ENCODE measurements at regions not wholly inside any gene's neighbourhood (a gene's known extent, or its start where the extent isn't known, plus 50 kb on each side); places are given as distances from the start of the nearest gene placed in this dataset.

GRCh38 chr2:15082105-15083058 lies 449.9 kb downstream of the LRATD1 start:
- Histone ChIP-seq H3K9me3 (no peaks in the 10 kb centered on the region), H3K27ac (no peak overlapping the region), H3K36me3 (no peaks in the 10 kb centered on the region), H3K4me1 (no peaks in the 10 kb centered on the region), H3K27me3 (no peaks in the 10 kb centered on the region), H3K4me3 (no peak overlapping the region)
- intact Hi-C loops (cut with DNase I; ENCODE audit: low total_unique reads) (no loop called here), in situ Hi-C loops (cut with MboI; ENCODE audit: low sequenced_read_pairs in 4 of 4) (no loop called here)
- ATAC-seq (no peak), DNase-seq (no peak)
- TF ChIP-seq CTCF (IDR thresholded peaks at IDR 0.05 in 4 of 5, conservative IDR thresholded peaks at IDR 0.05 in 1 of 5) = no peak

DNA sequence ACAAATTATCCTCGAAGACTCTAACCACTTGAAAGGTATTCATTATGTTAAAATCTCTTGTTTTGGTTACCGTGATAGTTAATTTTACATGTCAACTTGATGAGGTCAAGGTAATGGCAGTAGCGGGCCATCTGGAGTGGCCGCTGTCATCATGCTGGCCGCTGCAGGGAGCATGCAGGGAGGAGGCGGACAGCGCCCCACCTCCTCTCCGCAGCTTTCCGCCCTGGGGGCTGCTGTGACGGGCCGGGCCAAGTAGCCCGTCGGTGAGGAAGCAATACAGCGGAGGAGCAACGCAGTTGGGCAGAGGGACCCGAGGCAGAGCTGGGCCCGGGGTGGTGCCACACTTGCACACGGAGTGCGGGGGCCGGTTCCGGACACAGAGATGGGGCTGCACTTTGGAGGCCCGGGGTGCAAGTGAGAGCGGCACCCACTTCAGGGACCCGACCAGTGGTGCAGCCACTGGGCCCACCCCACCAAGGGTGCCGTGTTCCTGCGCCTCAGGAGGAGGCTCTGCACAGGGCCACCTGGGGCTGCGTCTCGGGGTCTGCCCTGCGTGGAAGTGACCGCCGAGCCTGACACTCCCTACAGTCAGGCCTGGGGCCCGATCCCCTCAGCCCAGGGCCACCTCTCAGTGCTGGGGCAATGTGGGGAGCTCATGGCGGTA lies 452.4 kb downstream of the LRATD1 start:
- no peak for ATAC-seq
- TF ChIP-seq CTCF (IDR thresholded peaks at IDR 0.05 in 4 of 5, conservative IDR thresholded peaks at IDR 0.05 in 1 of 5) (no peak), POLR2A (IDR thresholded peaks at IDR 0.05) (no peak)
- in situ Hi-C loops (cut with MboI; ENCODE audit: low sequenced_read_pairs in 4 of 4) = no loop called here

DNA sequence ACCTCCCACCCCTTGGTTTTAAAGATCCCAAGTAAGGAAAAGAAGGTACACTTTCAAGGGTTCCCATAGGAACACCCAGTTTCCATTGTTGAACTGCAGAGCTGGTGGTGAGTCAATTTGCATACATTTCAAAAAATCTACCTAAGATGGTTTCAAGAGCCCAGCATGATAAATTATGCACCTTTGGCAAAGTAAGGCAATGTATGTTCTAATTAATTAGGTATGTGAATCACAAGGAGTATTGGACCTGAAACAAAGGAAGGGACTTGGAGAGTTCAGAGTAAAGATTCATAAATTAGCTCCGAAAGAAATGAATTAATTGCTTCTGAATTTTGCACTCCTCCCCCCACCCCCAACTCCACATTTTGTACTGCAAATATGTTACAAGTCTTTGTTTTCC lies 459.7 kb downstream of the LRATD1 start:
- H3K27ac ChIP-seq = no peak overlapping the region
- no peak overlapping the region for H3K4me3 ChIP-seq
- H3K9me3 ChIP-seq = no peaks in the 10 kb centered on the region
- H3K36me3 ChIP-seq = no peaks in the 10 kb centered on the region
- H3K4me1 ChIP-seq = no peaks in the 10 kb centered on the region
- intact Hi-C loops (cut with DNase I; ENCODE audit: low total_unique reads) = no loop called here
- no peak for DNase-seq
- no peak for ATAC-seq
- H3K27me3 ChIP-seq = no peaks in the 10 kb centered on the region
- TF ChIP-seq CTCF (IDR thresholded peaks at IDR 0.05 in 4 of 5, conservative IDR thresholded peaks at IDR 0.05 in 1 of 5) = no peak
- TF ChIP-seq POLR2A (IDR thresholded peaks at IDR 0.05) = no peak
- in situ Hi-C loops (cut with MboI; ENCODE audit: low sequenced_read_pairs in 4 of 4) = no loop called here

More for the DNA sequence above, 452.4 kb downstream of the LRATD1 start:
- no peak for DNase-seq
- Histone ChIP-seq H3K36me3 (no peaks in the 10 kb centered on the region), H3K4me1 (no peaks in the 10 kb centered on the region), H3K27me3 (no peaks in the 10 kb centered on the region), H3K27ac (no peak overlapping the region), H3K9me3 (no peaks in the 10 kb centered on the region), H3K4me3 (no peak overlapping the region)
- intact Hi-C loops (cut with DNase I; ENCODE audit: low total_unique reads) = no loop called here

DNA sequence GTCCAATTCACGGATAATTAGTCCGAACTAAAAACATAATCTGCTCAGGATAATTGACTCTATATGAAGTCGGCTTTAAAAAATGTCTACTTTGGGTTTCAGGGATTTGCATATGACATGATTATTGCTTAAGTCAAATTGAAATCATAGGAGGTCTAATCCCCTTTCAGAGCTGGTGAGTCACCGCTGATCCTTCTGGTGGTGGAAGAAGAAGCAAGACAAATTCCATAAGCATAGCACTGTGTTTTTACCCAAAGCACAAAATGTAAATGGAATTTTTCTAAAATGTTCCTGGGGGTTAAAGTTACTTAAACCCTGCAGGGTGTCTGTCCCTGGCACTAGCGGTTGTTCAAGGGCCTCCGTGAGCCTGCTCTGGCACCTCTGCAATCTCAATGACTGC lies 460.2 kb downstream of the LRATD1 start:
- Histone ChIP-seq H3K9me3 (no peaks in the 10 kb centered on the region), H3K4me3 (no peak overlapping the region), H3K27me3 (no peaks in the 10 kb centered on the region), H3K4me1 (no peaks in the 10 kb centered on the region), H3K36me3 (no peaks in the 10 kb centered on the region), H3K27ac (no peak overlapping the region)
- DNase-seq = no peak
- intact Hi-C loops (cut with DNase I; ENCODE audit: low total_unique reads) (no loop called here), in situ Hi-C loops (cut with MboI; ENCODE audit: low sequenced_read_pairs in 4 of 4) (no loop called here)
- ATAC-seq = no peak
- no peak for TF ChIP-seq CTCF (IDR thresholded peaks at IDR 0.05 in 4 of 5, conservative IDR thresholded peaks at IDR 0.05 in 1 of 5)
- no peak for TF ChIP-seq POLR2A (IDR thresholded peaks at IDR 0.05)

Measured in gastrocnemius medialis (tissue), 4 donors.